K562 (cell line): ENCODE measurements at regions not wholly inside any gene's neighbourhood (a gene's known extent, or its start where the extent isn't known, plus 50 kb on each side); places are given as distances from the start of the nearest gene placed in this dataset.
A peak's percentile ranks its signal among the peaks of the same experiment; 100 is the strongest.

Experiments
- ATAC-seq: fragments of 200-7000 bp; cut with Tn5 transposase; 3 replicates; pipeline ENCODE4 v1.9.1; 2020; ENCODE audit warnings: moderate library complexity
- BruUV-seq: library from RNA; stranded (reverse); fragments of 400-500 nt; replicated peaks from 2 replicates; lab custom pipeline; 2021; lab: Mats Ljungman, UMichigan
- CTCF ChIA-PET: fragments of 300-600 bp; formaldehyde crosslinking; extraction: SDS; loops from one replicate; lab custom pipeline; 2021; ENCODE audit warnings: low intra/inter-chr PET ratio; lab: Yijun Ruan, JAX
- POLR2A ChIA-PET: fragments of 300-600, 350-650 bp; sonication (Branson Sonifier 250); formaldehyde crosslinking; extraction: SDS; loops from one replicate; lab custom pipeline; 2021; ENCODE audit warnings: antibody characterized with exemption, inconsistent platforms; lab: Yijun Ruan, JAX
- DNase-seq, 4 experiments: peaks; one replicate each; pipeline versions ENCODE4 v3.0.0 to v3.0.0-alpha.2; 2011 to 2018; ENCODE audit warnings: low spot score in 3 of 4, mixed read lengths in 3 of 4; ENCODE audit errors: extremely low read depth in 1 of 4
- FAIRE-seq: peaks from 2 replicates; lab custom pipeline; 2011; peaks lifted over from hg19 to GRCh38; lab: Jason Lieb, UNC
- H2AFZ ChIP-seq: 2 replicates; pipeline ENCODE4 v1.6.0; 2011; ENCODE audit warnings: low read depth, low read length, control low read depth, inconsistent platforms
- H3K27ac ChIP-seq: fragments of 200-600 bp; 3 replicates; pipeline ENCODE4 v1.8.0; 2011; ENCODE audit warnings: low read depth, mild to moderate bottlenecking, control low read depth, inconsistent platforms, low read length, moderate library complexity, mixed read lengths; ENCODE audit errors: extremely low read depth
- H3K27me3 ChIP-seq, 2 experiments: fragments of 300-600 bp in 1 of 2; 2 replicates in 1 of 2; 3 replicates in 1 of 2; pipeline versions ENCODE4 v1.6.0 to v1.8.0; 2011; ENCODE audit warnings: inconsistent platforms in 2 of 2, low read length in 2 of 2, mild to moderate bottlenecking in 1 of 2, mixed read lengths in 1 of 2, moderate library complexity in 1 of 2; ENCODE audit not compliant: control insufficient read depth in 2 of 2, insufficient read depth in 2 of 2
- H3K36me3 ChIP-seq: fragments of 300-600 bp; 3 replicates; pipeline ENCODE4 v1.8.0; 2011; ENCODE audit warnings: mild to moderate bottlenecking, low read length, inconsistent platforms; ENCODE audit not compliant: control insufficient read depth, insufficient read depth
- H3K4me1 ChIP-seq, 2 experiments: fragments of 200-600 bp in 1 of 2; replicated peaks in 1 of 2; 2 replicates in 1 of 2; 3 replicates in 1 of 2; pipeline versions ENCODE4 v1.5.1 to v1.8.0; 2011; ENCODE audit warnings: inconsistent platforms in 2 of 2, low read length in 2 of 2, mild to moderate bottlenecking in 1 of 2, mixed read lengths in 1 of 2, moderate library complexity in 1 of 2; ENCODE audit not compliant: control insufficient read depth in 2 of 2, insufficient read depth in 2 of 2
- H3K4me2 ChIP-seq: 2 replicates; pipeline ENCODE4 v1.6.1; 2011; ENCODE audit warnings: low read length, control low read depth, inconsistent platforms, mixed read lengths; ENCODE audit not compliant: insufficient read depth
- H3K4me3 ChIP-seq: fragments of 200-600 bp; sonication (generic), shearing (Covaris generic); 2 replicates; pipeline ENCODE4 v1.5.1; 2016; ENCODE audit warnings: control low read depth, inconsistent platforms
- H3K79me2 ChIP-seq: fragments of 200-600 bp; 3 replicates; pipeline ENCODE4 v1.8.0; 2011; ENCODE audit warnings: low read length, inconsistent platforms; ENCODE audit not compliant: control insufficient read depth, insufficient read depth
- H3K9ac ChIP-seq, 2 experiments: 2 replicates each; pipeline versions ENCODE4 v1.6.0 to v1.6.1; 2011; ENCODE audit warnings: low read depth in 2 of 2, low read length in 2 of 2, control low read depth in 1 of 2, inconsistent platforms in 1 of 2, mild to moderate bottlenecking in 1 of 2, mixed read lengths in 1 of 2; ENCODE audit not compliant: insufficient read depth in 1 of 2
- H3K9me1 ChIP-seq: one replicate; pipeline ENCODE4 v1.6.0; 2011; ENCODE audit warnings: inconsistent platforms, mild to moderate bottlenecking, low read length, moderate library complexity; ENCODE audit not compliant: control insufficient read depth, insufficient read depth
- H3K9me3 ChIP-seq: replicated peaks from 2 replicates; pipeline ENCODE4 v1.5.1; 2011; ENCODE audit warnings: low read depth, low read length, inconsistent platforms; ENCODE audit not compliant: control insufficient read depth, insufficient read depth
- H4K20me1 ChIP-seq: replicated peaks from 2 replicates; pipeline ENCODE4 v1.6.1; 2011; ENCODE audit warnings: low read length, inconsistent platforms, mixed read lengths; ENCODE audit not compliant: control insufficient read depth, insufficient read depth
- KLF10 ChIP-seq: fragments of 250-450 bp; sonication (Bioruptor Pico); IDR thresholded peaks from 2 replicates; pipeline ENCODE4 v1.6.1; 2021; ENCODE audit warnings: matching md5 sums
- WGBS: fragments of 100-300 bp; shearing (Covaris generic); methylation state at CpG from one replicate; pipeline ENCODE4 v1.1.6; 2016; ENCODE audit warnings: low coverage, mixed read lengths; ENCODE audit not compliant: insufficient coverage; ENCODE audit errors: missing lambda C conversion rate; 5-methylcytosine and 5-hydroxymethylcytosine counted together
- in situ Hi-C: fragments of 300-500 bp; cut with MboI; formaldehyde crosslinking; loops from 4 replicates; pipeline ENCODE4 v1.15.0; 2018; ENCODE audit warnings: inconsistent platforms, mixed read lengths
- intact Hi-C: fragments of 100-400 bp; cut with micrococcal nuclease; formaldehyde crosslinking; loops from 2 replicates; pipeline ENCODE4 v1.14.2; 2022
- TF ChIP-seq, protein P1 (sequence below), 3 experiments: fragments of 200-800 bp in 1 of 3; fragments of 250-450 bp in 1 of 3; fragments of 450-650 bp in 1 of 3; sonication (Bioruptor Pico) in 1 of 3; sonication (Bioruptor generic) in 1 of 3; formaldehyde crosslinking in 1 of 3; IDR thresholded peaks; 2 replicates each; pipeline versions ENCODE4 v1.6.1 to v1.8.0; 2016 to 2022; ENCODE audit warnings: mild to moderate bottlenecking in 2 of 3, missing genetic modification characterization in 2 of 3, missing compliant biosample characterization in 1 of 3, moderate library complexity in 1 of 3

DNA sequence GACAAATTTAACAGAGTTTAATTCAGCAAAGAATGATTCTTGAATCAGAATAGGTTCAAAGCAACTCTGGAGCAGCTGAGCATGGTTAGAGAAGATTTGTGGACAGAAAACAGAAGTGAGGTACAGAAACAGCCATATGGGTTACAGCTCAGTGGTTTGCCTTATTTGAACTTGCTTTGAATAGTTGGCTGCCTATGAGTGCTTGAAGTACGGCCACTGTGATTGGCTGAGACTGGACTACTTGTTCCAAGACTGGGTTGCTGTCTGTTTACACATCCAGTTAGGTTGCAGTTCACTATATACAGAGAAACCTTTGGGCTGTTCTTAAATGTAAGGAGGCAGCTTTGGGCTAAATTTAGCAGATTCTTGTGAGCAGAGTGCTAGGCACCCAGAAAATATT, 79.4 kb upstream of the CADPS start:
- POLR2A ChIA-PET, result no interaction called here
- no peak overlapping the region for H3K4me3 ChIP-seq
- intact Hi-C loops, result no loop called here
- H3K27me3 ChIP-seq, result no peaks in the 10 kb centered on the region
- CTCF ChIA-PET, result no interaction called here
- no peak overlapping the region for H2AFZ ChIP-seq
- no peak for DNase-seq
- FAIRE-seq, result no peak
- no peaks in the 10 kb centered on the region for H3K4me1 ChIP-seq
- WGBS, result 0% methylated on average over 1 of the region's 1 CpG
- no TSS peak for BruUV-seq
- H3K9me1 ChIP-seq, result no peaks in the 10 kb centered on the region
- no peaks in the 10 kb centered on the region for H3K36me3 ChIP-seq
- no peak for TF ChIP-seq KLF10
- TF ChIP-seq, protein P1, sequence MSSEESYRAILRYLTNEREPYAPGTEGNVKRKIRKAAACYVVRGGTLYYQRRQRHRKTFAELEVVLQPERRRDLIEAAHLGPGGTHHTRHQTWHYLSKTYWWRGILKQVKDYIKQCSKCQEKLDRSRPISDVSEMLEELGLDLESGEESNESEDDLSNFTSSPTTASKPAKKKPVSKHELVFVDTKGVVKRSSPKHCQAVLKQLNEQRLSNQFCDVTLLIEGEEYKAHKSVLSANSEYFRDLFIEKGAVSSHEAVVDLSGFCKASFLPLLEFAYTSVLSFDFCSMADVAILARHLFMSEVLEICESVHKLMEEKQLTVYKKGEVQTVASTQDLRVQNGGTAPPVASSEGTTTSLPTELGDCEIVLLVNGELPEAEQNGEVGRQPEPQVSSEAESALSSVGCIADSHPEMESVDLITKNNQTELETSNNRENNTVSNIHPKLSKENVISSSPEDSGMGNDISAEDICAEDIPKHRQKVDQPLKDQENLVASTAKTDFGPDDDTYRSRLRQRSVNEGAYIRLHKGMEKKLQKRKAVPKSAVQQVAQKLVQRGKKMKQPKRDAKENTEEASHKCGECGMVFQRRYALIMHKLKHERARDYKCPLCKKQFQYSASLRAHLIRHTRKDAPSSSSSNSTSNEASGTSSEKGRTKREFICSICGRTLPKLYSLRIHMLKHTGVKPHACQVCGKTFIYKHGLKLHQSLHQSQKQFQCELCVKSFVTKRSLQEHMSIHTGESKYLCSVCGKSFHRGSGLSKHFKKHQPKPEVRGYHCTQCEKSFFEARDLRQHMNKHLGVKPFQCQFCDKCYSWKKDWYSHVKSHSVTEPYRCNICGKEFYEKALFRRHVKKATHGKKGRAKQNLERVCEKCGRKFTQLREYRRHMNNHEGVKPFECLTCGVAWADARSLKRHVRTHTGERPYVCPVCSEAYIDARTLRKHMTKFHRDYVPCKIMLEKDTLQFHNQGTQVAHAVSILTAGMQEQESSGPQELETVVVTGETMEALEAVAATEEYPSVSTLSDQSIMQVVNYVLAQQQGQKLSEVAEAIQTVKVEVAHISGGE (CRISPR knock-in tag; IDR thresholded peaks at IDR 0.05), result 0 out of 6 replicates have a peak, but pooled peaks of 1 of the 3 experiments have one; percentile 24
- TF ChIP-seq, all 486 proteins: peak for 1
- no peak for ATAC-seq
- Histone ChIP-seq H3K9me3 (no peaks in the 10 kb centered on the region), H4K20me1 (no peaks in the 10 kb centered on the region), H3K4me2 (no peak overlapping the region), H3K79me2 (no peaks in the 10 kb centered on the region), H3K9ac (no peak overlapping the region), H3K27ac (no peak overlapping the region)
- in situ Hi-C loops, result no loop called here
